HepG2 (cell line): ENCODE measurements at regions not wholly inside any gene's neighbourhood (a gene's known extent, or its start where the extent isn't known, plus 50 kb on each side); places are given as distances from the start of the nearest gene placed in this dataset.

Experiments used
- ATAC-seq: fragments of 200-7000 bp; cut with Tn5 transposase; 3 replicates; pipeline ENCODE4 v1.9.1; 2020; ENCODE audit warnings: mild to moderate bottlenecking, moderate library complexity
- BruUV-seq: library from RNA; stranded (reverse); fragments of 400-500 nt; replicated peaks from 2 replicates; lab custom pipeline; 2021; lab: Mats Ljungman, UMichigan
- CTCF ChIA-PET: fragments of 300-600 bp; formaldehyde crosslinking; extraction: SDS; loops from one replicate; lab custom pipeline; 2021; ENCODE audit warnings: low total read pairs, inconsistent platforms, low intra/inter-chr PET ratio; lab: Yijun Ruan, JAX
- POLR2A ChIA-PET: fragments of 350-600 bp; sonication (Branson Sonifier 250); formaldehyde crosslinking; loops from one replicate; lab custom pipeline; 2020; ENCODE audit warnings: antibody characterized with exemption, inconsistent platforms; lab: Yijun Ruan, JAX
- DNase-seq: peaks from one replicate; pipeline ENCODE4 v3.0.0-alpha.2; 2015; ENCODE audit warnings: low spot score
- FAIRE-seq: peaks from 3 replicates; lab custom pipeline; 2011; peaks lifted over from hg19 to GRCh38; lab: Jason Lieb, UNC
- H2AFZ ChIP-seq: one replicate; pipeline ENCODE4 v1.6.1; 2011; ENCODE audit warnings: low read length, inconsistent platforms
- H3K27ac ChIP-seq: fragments of 300-600 bp; 3 replicates; pipeline ENCODE4 v1.8.0; 2011; ENCODE audit warnings: mixed run types, mild to moderate bottlenecking, mixed read lengths, low read length, inconsistent platforms; ENCODE audit not compliant: insufficient read depth; ENCODE audit errors: extremely low read length
- H3K27me3 ChIP-seq, 2 experiments: fragments of 200-600 bp in 1 of 2; 2 replicates in 1 of 2; 3 replicates in 1 of 2; pipeline versions ENCODE4 v1.6.0 to v1.8.0; 2011; ENCODE audit warnings: low read length in 2 of 2, mild to moderate bottlenecking in 2 of 2, moderate library complexity in 2 of 2, inconsistent platforms in 1 of 2; ENCODE audit not compliant: insufficient read depth in 2 of 2, control insufficient read depth in 1 of 2
- H3K36me3 ChIP-seq, 2 experiments: fragments of 200-600 bp in 1 of 2; replicated peaks in 1 of 2; 2 replicates in 1 of 2; 3 replicates in 1 of 2; pipeline versions ENCODE4 v1.5.1 to v1.8.0; 2011; ENCODE audit warnings: low read length in 2 of 2, inconsistent platforms in 1 of 2; ENCODE audit not compliant: insufficient read depth in 2 of 2, control insufficient read depth in 1 of 2
- H3K4me1 ChIP-seq: 2 replicates; pipeline ENCODE4 v1.5.1; 2012; ENCODE audit warnings: low read length, inconsistent platforms; ENCODE audit not compliant: insufficient read depth
- H3K4me2 ChIP-seq: 2 replicates; pipeline ENCODE4 v1.6.0; 2011; ENCODE audit warnings: low read depth, low read length, inconsistent platforms
- H3K4me3 ChIP-seq, 3 experiments: fragments of 200-600 bp in 1 of 3; sonication (generic), shearing (Covaris generic) in 1 of 3; replicated peaks in 1 of 3; 2 replicates each; pipeline ENCODE4 v1.5.1; 2011 to 2016; ENCODE audit warnings: low read length in 3 of 3, inconsistent platforms in 2 of 3, low read depth in 2 of 3, mild to moderate bottlenecking in 2 of 3, control low read depth in 1 of 3, mixed read lengths in 1 of 3; ENCODE audit not compliant: insufficient read depth in 1 of 3
- H3K79me2 ChIP-seq: one replicate; pipeline ENCODE4 v1.6.1; 2011; ENCODE audit warnings: low read length, inconsistent platforms; ENCODE audit not compliant: insufficient read depth
- H3K9ac ChIP-seq: 2 replicates; pipeline ENCODE4 v1.6.0; 2011; ENCODE audit warnings: mild to moderate bottlenecking, low read depth, low read length, inconsistent platforms; ENCODE audit not compliant: insufficient read depth
- H3K9me3 ChIP-seq: 2 replicates; pipeline ENCODE4 v1.5.1; 2012; ENCODE audit warnings: mild to moderate bottlenecking, low read length
- H4K20me1 ChIP-seq: 2 replicates; pipeline ENCODE4 v1.6.0; 2011; ENCODE audit warnings: inconsistent platforms, mild to moderate bottlenecking, low read length, moderate library complexity; ENCODE audit not compliant: insufficient read depth
- DDIT3 ChIP-seq: sonication (generic); formaldehyde crosslinking; IDR thresholded peaks from 2 replicates; pipeline ENCODE4 v1.4.0; 2020; ENCODE audit warnings: mild to moderate bottlenecking, missing genetic modification reagents
- NFIB ChIP-seq: sonication (generic); formaldehyde crosslinking; IDR thresholded peaks from 2 replicates; pipeline ENCODE4 v1.9.0; 2021; ENCODE audit warnings: missing genetic modification reagents, mild to moderate bottlenecking, borderline replicate concordance
- TOPORS ChIP-seq: sonication (generic); formaldehyde crosslinking; IDR thresholded peaks from 2 replicates; pipeline ENCODE4 v1.8.0; 2023; ENCODE audit warnings: mild to moderate bottlenecking, missing genetic modification reagents
- ZNF318 ChIP-seq: sonication (generic); formaldehyde crosslinking; IDR thresholded peaks from 2 replicates; pipeline ENCODE4 v1.4.0; 2020; ENCODE audit warnings: mild to moderate bottlenecking, missing genetic modification reagents
- WGBS: methylation state at CpG from one replicate; pipeline ENCODE4 v1.1.6; 2017; ENCODE audit warnings: low lambda C conversion rate; 5-methylcytosine and 5-hydroxymethylcytosine counted together
- in situ Hi-C: cut with HindIII; loops from 2 replicates; pipeline ENCODE4 v1.10.0; 2017; ENCODE audit warnings: low pct_unique_long_range_greater_than_20kb; ENCODE audit not compliant: extremely low pct_ligation_motif_present
- intact Hi-C: fragments of 100-400 bp; cut with micrococcal nuclease; formaldehyde crosslinking; loops from one replicate; pipeline ENCODE4 v1.10.0; 2022; ENCODE audit not compliant: unreplicated experiment

GRCh38 chr12:5268424-5269210, 163.3 kb upstream of the NTF3 start:
- ChIA-PET CTCF (no interaction called here), POLR2A (no interaction called here)
- TF ChIP-seq NFIB (CRISPR knock-in tag), result no peak
- TF ChIP-seq ZNF318 (CRISPR knock-in tag), result no peak
- no peak for TF ChIP-seq TOPORS (CRISPR knock-in tag)
- TF ChIP-seq DDIT3 (CRISPR knock-in tag), result no peak
- no peaks in the 10 kb centered on the region for H4K20me1 ChIP-seq
- H2AFZ ChIP-seq, result no peak overlapping the region
- no peak for FAIRE-seq
- BruUV-seq, result no TSS peak
- H3K4me1 ChIP-seq, result no peaks in the 10 kb centered on the region
- no peak overlapping the region for H3K4me3 ChIP-seq
- no peak overlapping the region for H3K9ac ChIP-seq
- 31% methylated on average over 6 of the region's 6 CpGs for WGBS
- in situ Hi-C loops (no loop called here), intact Hi-C loops (no loop called here)
- H3K9me3 ChIP-seq, result no peaks in the 10 kb centered on the region
- no peaks in the 10 kb centered on the region for H3K36me3 ChIP-seq
- no peak for DNase-seq
- H3K27me3 ChIP-seq, result peaks cover 0 to 4% of the 10 kb centered on the region in 2 experiments; a peak in 3 of 5 replicates
- no peak overlapping the region for H3K4me2 ChIP-seq
- no peak overlapping the region for H3K27ac ChIP-seq
- no peaks in the 10 kb centered on the region for H3K79me2 ChIP-seq
- ATAC-seq, result no peak
